ENCODE measurements at regions not wholly inside any gene's neighbourhood (a gene's known extent, or its start where the extent isn't known, plus 50 kb on each side); places are given as distances from the start of the nearest gene placed in this dataset.

DNA sequence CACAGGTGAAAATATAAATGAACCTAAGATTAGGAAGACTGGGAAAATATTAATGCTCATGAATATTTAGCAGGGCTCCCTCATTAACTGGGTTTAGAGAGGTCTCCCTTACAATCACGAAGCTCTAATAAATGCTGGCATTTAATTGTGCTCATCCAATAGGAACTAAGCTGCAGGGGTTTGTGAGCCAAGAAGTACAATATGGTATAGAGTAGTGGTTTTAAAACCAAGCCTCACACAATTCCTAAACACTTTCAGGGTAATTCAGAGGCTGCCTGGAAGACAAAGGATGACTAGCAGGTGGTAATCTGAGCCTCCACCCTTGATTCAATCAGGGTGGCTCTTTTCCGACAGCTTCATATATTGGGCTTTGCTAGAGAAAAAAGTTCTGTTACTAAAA, 103.3 kb downstream of the GPAM start:
- no peak for DNase-seq

GRCh38 chr10:112082120-112082519, 101.4 kb downstream of the GPAM start:
- no peak for DNase-seq

DNA sequence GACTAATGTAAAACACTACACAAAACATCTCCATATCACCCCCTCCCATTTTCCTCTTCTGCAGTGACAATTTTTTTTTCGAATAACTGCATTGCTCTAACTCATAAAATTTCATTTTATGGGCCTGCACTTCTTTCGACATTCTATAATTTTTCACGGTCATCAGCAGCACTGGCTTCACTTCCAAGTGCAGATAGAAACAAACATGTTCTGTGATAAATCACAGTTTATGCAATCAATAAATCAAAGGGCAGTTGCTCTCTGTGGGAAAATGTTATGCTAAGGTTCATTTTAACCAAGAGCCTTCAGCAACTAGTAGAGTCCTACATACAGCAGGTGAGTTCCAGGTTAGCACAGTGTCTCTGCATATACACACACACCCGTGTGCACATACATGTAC, 100.1 kb downstream of the GPAM start:
- no peak for DNase-seq

GRCh38 chr10:112087953-112088456, 95.6 kb downstream of the GPAM start:
- no peak for DNase-seq

DNA sequence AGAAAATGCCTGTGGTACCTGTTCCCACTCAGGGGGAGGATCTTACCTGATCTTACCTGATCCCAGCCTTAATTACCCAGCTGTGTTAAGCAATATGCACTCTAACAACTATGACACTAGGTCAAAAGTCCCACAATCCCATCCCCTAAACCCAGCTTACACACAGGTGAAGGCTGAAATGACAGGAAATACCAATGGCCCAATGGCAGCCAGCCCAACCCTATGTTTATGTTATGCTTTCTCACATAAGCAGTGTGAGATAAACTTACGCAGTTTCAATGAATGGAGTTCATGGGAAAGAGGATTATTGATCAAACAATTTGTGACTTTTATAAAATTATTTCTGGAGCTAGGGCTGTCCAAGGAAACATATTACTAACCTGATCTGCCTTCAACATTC, 91.9 kb downstream of the GPAM start:
- no peak for DNase-seq

DNA sequence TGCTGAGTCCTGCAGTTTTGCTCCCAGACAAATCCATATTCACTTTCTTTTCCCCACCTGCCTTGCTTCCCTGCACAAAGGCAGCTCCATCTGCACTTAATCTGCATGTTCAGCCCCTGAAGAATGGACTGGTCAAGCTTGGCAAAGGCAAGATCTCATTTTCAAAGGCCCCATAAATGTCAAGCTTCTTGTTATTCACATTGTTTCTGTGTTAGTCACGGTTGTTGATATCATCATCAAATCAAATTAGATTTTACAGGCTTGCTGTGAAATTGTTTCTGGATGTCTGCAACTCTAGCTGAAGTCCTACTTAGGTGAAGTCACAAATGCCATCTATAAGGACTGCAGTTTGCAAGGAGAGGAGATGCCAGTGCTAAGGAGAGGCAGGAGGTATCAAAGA, 91.0 kb downstream of the GPAM start:
- DNase-seq, result no peak

DNA sequence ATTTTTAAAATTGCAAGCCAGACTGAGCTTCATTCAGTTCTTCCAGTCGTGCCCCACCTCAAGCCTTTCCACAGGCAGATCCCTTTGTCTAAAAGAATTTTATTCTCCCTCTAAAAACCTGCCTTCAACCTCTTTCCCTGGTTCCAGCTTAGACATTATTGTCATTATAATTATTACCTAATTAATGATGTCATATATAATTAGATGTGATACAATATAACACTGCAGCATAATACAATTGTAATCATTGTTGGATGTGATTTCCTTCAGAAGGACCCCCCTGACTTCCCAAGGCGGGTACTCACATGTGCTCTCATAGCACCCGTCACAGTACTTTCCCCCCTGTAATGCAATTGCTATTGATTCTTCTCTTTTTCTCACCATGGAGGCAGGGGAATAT, 88.6 kb downstream of the GPAM start:
- no peak for DNase-seq

DNA sequence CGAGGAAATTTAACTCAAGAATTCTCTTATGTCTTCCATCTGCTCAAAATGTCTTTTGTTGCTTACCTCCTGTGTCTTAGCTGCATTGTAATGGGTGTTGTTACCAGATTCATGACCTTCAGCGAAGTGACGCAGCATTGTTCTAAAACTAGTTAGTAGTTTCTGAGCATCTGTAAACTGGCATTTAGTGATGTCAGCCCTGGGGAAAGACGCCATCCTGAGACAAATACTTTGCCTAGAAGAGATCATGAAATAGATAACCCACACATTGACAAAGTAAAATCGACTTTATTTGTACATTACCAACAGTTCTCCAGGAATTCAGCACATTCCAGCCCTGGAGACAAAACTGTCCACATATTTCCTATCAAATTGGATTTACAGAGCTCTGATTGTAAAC, 87.8 kb downstream of the GPAM start:
- no peak for DNase-seq

DNA sequence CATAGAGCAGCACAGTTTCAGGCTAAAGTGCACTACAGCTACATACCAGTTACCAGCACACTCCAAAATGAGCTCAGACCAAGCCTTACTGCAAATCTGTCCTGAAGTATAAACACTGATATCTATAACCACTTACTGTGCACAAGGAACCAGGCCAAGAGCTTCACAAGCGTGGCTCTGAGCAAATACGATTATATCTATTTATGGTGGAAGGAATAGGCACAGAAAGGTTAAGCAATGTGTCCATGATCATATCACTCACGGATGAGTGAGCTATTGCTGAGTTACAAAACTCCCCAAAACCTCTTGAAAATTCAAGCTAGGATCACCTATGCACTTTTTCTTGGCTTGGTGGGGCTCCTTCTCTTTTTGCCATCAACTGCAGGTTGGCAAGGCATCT, 84.9 kb downstream of the GPAM start:
- no peak for DNase-seq

Data from stimulated activated CD4-positive, alpha-beta T cell treated with anti-CD3 and anti-CD28 coated beads, Interleukin-2, amount 100 ng/mL, for 24 hours (primary cell).